Astrocyte of the spinal cord (primary cell): ENCODE measurements at regions not wholly inside any gene's neighbourhood (a gene's known extent, or its start where the extent isn't known, plus 50 kb on each side); places are given as distances from the start of the nearest gene placed in this dataset.

Experiments
- DNase-seq: peaks from one replicate; pipeline ENCODE4 v3.0.0; 2011; ENCODE audit warnings: low read depth, low spot score
- H3K4me3 ChIP-seq: 2 replicates; pipeline ENCODE4 v1.5.1; 2011; ENCODE audit warnings: low read depth, mild to moderate bottlenecking, low read length, moderate library complexity
- CTCF ChIP-seq: IDR thresholded peaks from 2 replicates; pipeline ENCODE4 v1.5.1; 2012; ENCODE audit warnings: low read depth, mild to moderate bottlenecking, low read length, inconsistent platforms
- in situ Hi-C: cut with HindIII; loops from 2 replicates; pipeline ENCODE4 v1.10.0; 2017; ENCODE audit warnings: low sequenced_read_pairs

GRCh38 chrX:148380650-148381561, 119.5 kb upstream of the AFF2 start:
- TF ChIP-seq CTCF, result no peak
- in situ Hi-C loops, result no loop called here
- H3K4me3 ChIP-seq, result no peak overlapping the region
- no peak for DNase-seq

GRCh38 chrX:148381603-148382002, 118.8 kb upstream of the AFF2 start:
- no peak for TF ChIP-seq CTCF
- in situ Hi-C loops, result no loop called here
- H3K4me3 ChIP-seq, result no peak overlapping the region
- DNase-seq, result no peak

- TF ChIP-seq CTCF, result no peak
- in situ Hi-C loops, result no loop called here
- H3K4me3 ChIP-seq, result no peak overlapping the region
- DNase-seq, result no peak
Observed at GRCh38 chrX:148382983-148383382, 117.4 kb upstream of the AFF2 start.

DNA sequence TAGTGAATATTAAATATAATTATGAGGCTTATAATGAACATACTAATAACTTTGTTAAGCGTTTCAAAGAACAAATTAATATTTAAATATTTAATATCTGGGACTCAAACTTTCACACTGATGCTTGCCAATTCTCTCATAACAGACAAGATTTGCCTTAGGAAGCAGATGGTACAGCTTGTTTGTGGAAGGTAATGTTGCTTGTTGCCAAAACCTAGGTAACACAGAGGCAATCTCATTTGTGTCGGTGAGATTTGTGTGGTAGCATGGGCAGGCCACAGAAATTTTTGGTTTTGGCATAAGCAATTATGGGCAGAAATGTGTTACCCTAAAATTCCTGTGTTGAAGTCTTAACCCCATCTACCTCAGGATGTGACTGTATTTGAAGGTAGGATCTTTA, 114.9 kb upstream of the AFF2 start:
- no peak overlapping the region for H3K4me3 ChIP-seq
- DNase-seq, result no peak
- in situ Hi-C loops, result no loop called here
- no peak for TF ChIP-seq CTCF

DNA sequence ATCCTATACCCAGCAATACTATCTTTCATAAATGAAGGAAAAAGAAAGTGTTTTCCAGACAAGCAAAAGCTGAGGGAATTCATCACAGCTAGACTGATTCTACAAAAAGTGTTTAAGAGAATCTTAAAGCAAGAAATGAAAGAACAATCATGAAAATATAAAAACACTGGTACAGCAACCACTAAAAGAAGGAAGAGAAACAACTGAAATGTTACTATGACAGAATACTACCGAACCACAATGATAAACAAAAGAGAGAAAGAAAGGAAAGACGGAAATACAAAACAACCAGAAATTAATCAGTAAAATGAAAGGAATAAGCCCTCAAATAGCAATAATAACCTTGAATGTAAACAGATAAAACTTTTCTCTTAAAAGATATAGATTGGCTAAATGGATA, 110.8 kb upstream of the AFF2 start:
- no peak for TF ChIP-seq CTCF
- DNase-seq, result no peak
- in situ Hi-C loops, result no loop called here
- H3K4me3 ChIP-seq, result no peak overlapping the region

DNA sequence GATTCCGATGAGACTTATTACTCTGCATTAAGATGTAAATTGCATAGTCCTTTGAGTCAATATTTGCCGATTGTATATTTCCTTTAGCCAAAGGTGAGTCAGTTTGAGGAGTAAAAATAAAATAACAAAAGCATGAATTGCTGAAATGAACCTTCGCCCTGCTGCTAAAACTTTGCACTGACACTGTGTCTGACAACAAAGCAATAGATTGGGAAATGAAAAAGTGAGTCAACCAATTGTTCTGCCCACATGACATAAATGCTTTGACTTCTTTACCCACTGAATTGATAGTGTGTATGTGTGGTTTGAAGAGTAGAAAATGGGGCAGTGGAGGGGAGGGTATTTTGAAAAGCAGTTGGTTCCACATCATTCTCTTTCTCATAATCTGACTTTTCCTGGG, 88.4 kb upstream of the AFF2 start:
- TF ChIP-seq CTCF, result no peak
- peak; percentile 17 for DNase-seq
- in situ Hi-C loops, result no loop called here

More for the DNA sequence above, 88.4 kb upstream of the AFF2 start:
- no peak overlapping the region for H3K4me3 ChIP-seq
